Keratinocyte (primary cell): ENCODE measurements at regions not wholly inside any gene's neighbourhood (a gene's known extent, or its start where the extent isn't known, plus 50 kb on each side); places are given as distances from the start of the nearest gene placed in this dataset.

Source experiments
- DNase-seq: peaks from one replicate; pipeline ENCODE4 v3.0.0-alpha.2; 2011; ENCODE audit warnings: low read depth, missing footprints, low spot score
- FAIRE-seq: peaks from 2 replicates; lab custom pipeline; 2011; peaks lifted over from hg19 to GRCh38; lab: Jason Lieb, UNC
- H2AFZ ChIP-seq: 2 replicates; pipeline ENCODE4 v1.6.0; 2012; ENCODE audit warnings: low read length, control low read depth, inconsistent platforms; ENCODE audit not compliant: control insufficient read depth
- H3K27ac ChIP-seq: 2 replicates; pipeline ENCODE4 v1.5.1; 2011; ENCODE audit warnings: low read length; ENCODE audit not compliant: control insufficient read depth, insufficient read depth
- H3K27me3 ChIP-seq: 3 replicates; pipeline ENCODE4 v1.6.0; 2011; ENCODE audit warnings: low read length; ENCODE audit not compliant: control insufficient read depth, insufficient read depth; ENCODE audit errors: extremely low read depth
- H3K36me3 ChIP-seq, 2 experiments: 2 replicates in 1 of 2; 3 replicates in 1 of 2; pipeline ENCODE4 v1.5.1; 2011; ENCODE audit warnings: low read length in 2 of 2, mild to moderate bottlenecking in 1 of 2; ENCODE audit not compliant: control insufficient read depth in 2 of 2, insufficient read depth in 2 of 2; ENCODE audit errors: extremely low read depth in 1 of 2
- H3K4me1 ChIP-seq: 3 replicates; pipeline ENCODE4 v1.5.1; 2011; ENCODE audit warnings: low read length; ENCODE audit not compliant: control insufficient read depth, insufficient read depth; ENCODE audit errors: extremely low read depth
- H3K4me2 ChIP-seq: 3 replicates; pipeline ENCODE4 v1.6.0; 2011; ENCODE audit warnings: low read depth, low read length; ENCODE audit not compliant: control insufficient read depth, insufficient read depth; ENCODE audit errors: extremely low read depth
- H3K4me3 ChIP-seq, 3 experiments: fragments of 200-600 bp in 1 of 3; sonication (generic) in 1 of 3; 2 replicates in 2 of 3; 3 replicates in 1 of 3; pipeline ENCODE4 v1.5.1; 2011 to 2016; ENCODE audit warnings: low read length in 3 of 3, mild to moderate bottlenecking in 3 of 3, control low read depth in 2 of 3, inconsistent platforms in 1 of 3, low read depth in 1 of 3, mixed read lengths in 1 of 3, mixed run types in 1 of 3, moderate library complexity in 1 of 3; ENCODE audit not compliant: control insufficient read depth in 2 of 3, insufficient read depth in 2 of 3; ENCODE audit errors: extremely low read depth in 1 of 3
- H3K79me2 ChIP-seq: 2 replicates; pipeline ENCODE4 v1.6.0; 2012; ENCODE audit warnings: low read length; ENCODE audit not compliant: control insufficient read depth, insufficient read depth
- H3K9ac ChIP-seq: 3 replicates; pipeline ENCODE4 v1.6.0; 2011; ENCODE audit warnings: low read length; ENCODE audit not compliant: control insufficient read depth, insufficient read depth; ENCODE audit errors: extremely low read depth
- H3K9me1 ChIP-seq: 3 replicates; pipeline ENCODE4 v1.6.0; 2011; ENCODE audit warnings: low read length; ENCODE audit not compliant: control insufficient read depth, insufficient read depth; ENCODE audit errors: extremely low read depth
- H3K9me3 ChIP-seq: 2 replicates; pipeline ENCODE4 v1.5.1; 2012; ENCODE audit warnings: low read depth, low read length; ENCODE audit not compliant: control insufficient read depth
- H4K20me1 ChIP-seq: 3 replicates; pipeline ENCODE4 v1.6.0; 2011; ENCODE audit warnings: low read length; ENCODE audit not compliant: control insufficient read depth, insufficient read depth; ENCODE audit errors: extremely low read depth
- CTCF ChIP-seq, 3 experiments: IDR thresholded peaks in 1 of 3; conservative IDR thresholded peaks in 1 of 3; optimal IDR thresholded peaks in 1 of 3; 2 replicates in 2 of 3; 3 replicates in 1 of 3; pipeline versions ENCODE3 to v1.5.1; 2011; ENCODE audit warnings: low read length in 3 of 3, mild to moderate bottlenecking in 3 of 3, moderate library complexity in 2 of 3, control low read depth in 1 of 3, inconsistent platforms in 1 of 3; ENCODE audit not compliant: insufficient read depth in 2 of 3; ENCODE audit errors: extremely low read depth in 1 of 3
- EZH2 ChIP-seq: IDR thresholded peaks from one replicate; pipeline ENCODE4 v1.6.1; 2012; ENCODE audit warnings: inconsistent platforms, mild to moderate bottlenecking, low read length, moderate library complexity
- dilution Hi-C: fragments of 300-500 bp; cut with MboI; formaldehyde crosslinking; loops from one replicate; pipeline ENCODE4 v1.7.0; 2020; ENCODE audit warnings: low sequenced_read_pairs; ENCODE audit not compliant: extremely low pct_ligation_motif_present

- Histone ChIP-seq H3K9ac (no peak overlapping the region), H3K4me1 (no peaks in the 10 kb centered on the region), H3K36me3 (no peaks in the 10 kb centered on the region), H3K9me3 (no peaks in the 10 kb centered on the region), H4K20me1 (no peaks in the 10 kb centered on the region), H3K27me3 (no peaks in the 10 kb centered on the region), H3K79me2 (no peaks in the 10 kb centered on the region), H2AFZ (no peak overlapping the region), H3K4me3 (no peak overlapping the region), H3K9me1 (no peaks in the 10 kb centered on the region), H3K4me2 (no peak overlapping the region), H3K27ac (no peak overlapping the region)
- FAIRE-seq (no peak), DNase-seq (no peak)
- TF ChIP-seq CTCF (optimal IDR thresholded peaks at IDR 0.05 in 1 of 3, IDR thresholded peaks at IDR 0.05 in 1 of 3, conservative IDR thresholded peaks at IDR 0.05 in 1 of 3; ENCODE audit: extremely low read depth in 1 of 3, insufficient read depth in 2 of 3, low read length in 3 of 3) (no peak), EZH2 (no peak)
- dilution Hi-C loops, result no loop called here
Observed at GRCh38 chr2:122366427-122366826, 611.0 kb downstream of the TSN start.

- TF ChIP-seq EZH2 (no peak), CTCF (optimal IDR thresholded peaks at IDR 0.05 in 1 of 3, IDR thresholded peaks at IDR 0.05 in 1 of 3, conservative IDR thresholded peaks at IDR 0.05 in 1 of 3; ENCODE audit: extremely low read depth in 1 of 3, insufficient read depth in 2 of 3, low read length in 3 of 3) (no peak)
- DNase-seq, result no peak
- Histone ChIP-seq H3K79me2 (no peaks in the 10 kb centered on the region), H3K27me3 (no peaks in the 10 kb centered on the region), H4K20me1 (no peaks in the 10 kb centered on the region), H3K9me1 (no peaks in the 10 kb centered on the region), H2AFZ (no peak overlapping the region), H3K4me2 (no peak overlapping the region), H3K9me3 (no peaks in the 10 kb centered on the region), H3K4me1 (no peaks in the 10 kb centered on the region), H3K4me3 (no peak overlapping the region), H3K9ac (no peak overlapping the region), H3K36me3 (no peaks in the 10 kb centered on the region), H3K27ac (no peak overlapping the region)
- dilution Hi-C loops, result no loop called here
- FAIRE-seq, result no peak
Observed at GRCh38 chr2:122366969-122367645, 611.7 kb downstream of the TSN start.
